IMR-90 (cell line): ENCODE measurements at regions not wholly inside any gene's neighbourhood (a gene's known extent, or its start where the extent isn't known, plus 50 kb on each side); places are given as distances from the start of the nearest gene placed in this dataset.

Experiments
- ATAC-seq: fragments of 200-7000 bp; cut with Tn5 transposase; 2 replicates; pipeline ENCODE4 v1.9.1; 2020; ENCODE audit warnings: low read depth, mild to moderate bottlenecking, moderate library complexity
- BruUV-seq: library from RNA; stranded (reverse); fragments of 400-500 nt; replicated peaks from 2 replicates; lab custom pipeline; 2021; lab: Mats Ljungman, UMichigan
- CTCF ChIA-PET: fragments of 300-600 bp; formaldehyde crosslinking; extraction: SDS; loops from one replicate; lab custom pipeline; 2021; ENCODE audit warnings: antibody characterized with exemption; lab: Yijun Ruan, JAX
- POLR2A ChIA-PET: fragments of 300-600 bp; sonication (Branson Sonifier 250); formaldehyde crosslinking; loops from one replicate; lab custom pipeline; 2022; ENCODE audit warnings: antibody characterized with exemption; ENCODE audit not compliant: unreplicated experiment; lab: Charles Lee
- DNase-seq: peaks from one replicate; pipeline ENCODE4 v3.0.0; 2013
- H2AFZ ChIP-seq: replicated peaks from 2 replicates; pipeline ENCODE3; 2013; ENCODE audit warnings: low read length, mild to moderate bottlenecking; ENCODE audit not compliant: poor library complexity
- H2AK5ac ChIP-seq: 2 replicates; pipeline ENCODE4 v1.6.1; 2013; ENCODE audit warnings: low read depth, low read length, inconsistent platforms
- H2AK9ac ChIP-seq: replicated peaks from 2 replicates; pipeline ENCODE3; 2013; ENCODE audit warnings: mild to moderate bottlenecking, low read depth, low read length, moderate library complexity; ENCODE audit not compliant: poor library complexity
- H2BK120ac ChIP-seq: 2 replicates; pipeline ENCODE4 v1.6.1; 2013; ENCODE audit warnings: low read depth, low read length, inconsistent platforms
- H2BK15ac ChIP-seq: 3 replicates; pipeline ENCODE4 v1.6.1; 2013; ENCODE audit warnings: low read depth, low read length, inconsistent platforms
- H2BK20ac ChIP-seq: 2 replicates; pipeline ENCODE4 v1.6.1; 2013; ENCODE audit warnings: low read depth, mild to moderate bottlenecking, inconsistent platforms, low read length, moderate library complexity
- H2BK5ac ChIP-seq: 2 replicates; pipeline ENCODE4 v1.6.1; 2013; ENCODE audit warnings: mild to moderate bottlenecking, low read depth, low read length, inconsistent platforms; ENCODE audit not compliant: poor library complexity, severe bottlenecking
- H3K14ac ChIP-seq: replicated peaks from 2 replicates; pipeline ENCODE4 v1.6.1; 2013; ENCODE audit warnings: low read depth, low read length, inconsistent platforms
- H3K18ac ChIP-seq: 2 replicates; pipeline ENCODE4 v1.6.1; 2013; ENCODE audit warnings: low read depth, low read length, control low read depth
- H3K23ac ChIP-seq: 2 replicates; pipeline ENCODE4 v1.6.1; 2013; ENCODE audit warnings: low read depth, low read length, inconsistent platforms
- H3K27ac ChIP-seq: 2 replicates; pipeline ENCODE4 v1.5.1; 2013; ENCODE audit warnings: mild to moderate bottlenecking, control low read depth, low read length; ENCODE audit not compliant: insufficient read depth
- H3K27me3 ChIP-seq: 2 replicates; pipeline ENCODE4 v1.6.1; 2013; ENCODE audit warnings: low read length; ENCODE audit not compliant: control insufficient read depth, insufficient read depth
- H3K36me3 ChIP-seq: 2 replicates; pipeline ENCODE4 v1.6.1; 2013; ENCODE audit warnings: low read length, mixed read lengths; ENCODE audit not compliant: control insufficient read depth, insufficient read depth
- H3K4ac ChIP-seq: 2 replicates; pipeline ENCODE4 v1.6.1; 2013; ENCODE audit warnings: low read depth, low read length, inconsistent platforms
- H3K4me1 ChIP-seq: 2 replicates; pipeline ENCODE4 v1.6.1; 2013; ENCODE audit warnings: low read length, mixed read lengths; ENCODE audit not compliant: control insufficient read depth, insufficient read depth
- H3K4me2 ChIP-seq: 2 replicates; pipeline ENCODE4 v1.6.1; 2013; ENCODE audit warnings: low read depth, mild to moderate bottlenecking, control low read depth, low read length, moderate library complexity
- H3K4me3 ChIP-seq: 2 replicates; pipeline ENCODE4 v1.5.1; 2013; ENCODE audit warnings: low read depth, mild to moderate bottlenecking, control low read depth, low read length, moderate library complexity; ENCODE audit not compliant: insufficient read depth
- H3K56ac ChIP-seq: 2 replicates; pipeline ENCODE4 v1.6.1; 2013; ENCODE audit warnings: low read length, inconsistent platforms; ENCODE audit not compliant: insufficient read depth; ENCODE audit errors: extremely low read depth
- H3K79me1 ChIP-seq, 2 experiments: 2 replicates each; pipeline ENCODE4 v1.6.1; 2013; ENCODE audit warnings: low read length in 2 of 2, inconsistent platforms in 1 of 2, low read depth in 1 of 2
- H3K9ac ChIP-seq: 2 replicates; pipeline ENCODE4 v1.6.1; 2013; ENCODE audit warnings: low read depth, low read length, control low read depth
- H3K9me1 ChIP-seq: 2 replicates; pipeline ENCODE4 v1.6.1; 2013; ENCODE audit warnings: low read length, inconsistent platforms; ENCODE audit not compliant: insufficient read depth
- H3K9me3 ChIP-seq: 2 replicates; pipeline ENCODE4 v1.6.1; 2013; ENCODE audit warnings: low read length; ENCODE audit not compliant: control insufficient read depth, insufficient read depth
- H4K20me1 ChIP-seq: 2 replicates; pipeline ENCODE4 v1.6.1; 2013; ENCODE audit warnings: low read length, inconsistent platforms; ENCODE audit not compliant: insufficient read depth
- H4K5ac ChIP-seq: 2 replicates; pipeline ENCODE4 v1.6.1; 2013; ENCODE audit warnings: mild to moderate bottlenecking, low read depth, low read length, control low read depth
- H4K8ac ChIP-seq, 2 experiments: 2 replicates each; pipeline ENCODE4 v1.6.1; 2013; ENCODE audit warnings: low read depth in 2 of 2, low read length in 2 of 2, control low read depth in 1 of 2, inconsistent platforms in 1 of 2
- H4K91ac ChIP-seq: 2 replicates; pipeline ENCODE4 v1.6.1; 2013; ENCODE audit warnings: low read depth, low read length, inconsistent platforms; ENCODE audit not compliant: insufficient read depth
- BHLHE40 ChIP-seq: fragments of 150-350 bp; IDR thresholded peaks from 2 replicates; pipeline ENCODE4 v1.6.1; 2016; ENCODE audit warnings: mild to moderate bottlenecking, low read depth, low read length
- CEBPB ChIP-seq: IDR thresholded peaks from 2 replicates; pipeline ENCODE4 v1.6.1; 2012; ENCODE audit warnings: low read depth, low read length, improper control_type of control experiment
- CHD1 ChIP-seq: IDR thresholded peaks from 2 replicates; pipeline ENCODE4 v1.6.1; 2012; ENCODE audit warnings: low read depth, low read length, improper control_type of control experiment
- FOS ChIP-seq: fragments of 150-350 bp; IDR thresholded peaks from 2 replicates; pipeline ENCODE4 v1.6.1; 2016; ENCODE audit warnings: low read depth, low read length
- MAFK ChIP-seq: IDR thresholded peaks from 2 replicates; pipeline ENCODE4 v1.6.1; 2012; ENCODE audit warnings: low read depth, low read length, improper control_type of control experiment
- MAZ ChIP-seq: IDR thresholded peaks from 2 replicates; pipeline ENCODE4 v1.6.1; 2012; ENCODE audit warnings: low read depth, mild to moderate bottlenecking, low read length, improper control_type of control experiment, moderate library complexity, borderline replicate concordance
- POLR2A ChIP-seq: IDR thresholded peaks from 2 replicates; pipeline ENCODE4 v1.6.1; 2012; ENCODE audit warnings: mild to moderate bottlenecking, low read depth, low read length
- RCOR1 ChIP-seq: IDR thresholded peaks from 2 replicates; pipeline ENCODE4 v1.6.1; 2012; ENCODE audit warnings: mild to moderate bottlenecking, low read length, improper control_type of control experiment; ENCODE audit not compliant: insufficient replicate concordance
- RFX5 ChIP-seq: IDR thresholded peaks from 2 replicates; pipeline ENCODE4 v1.8.0; 2012; ENCODE audit warnings: low read depth, mild to moderate bottlenecking, low read length, moderate library complexity
- WGBS, 2 experiments: methylation state at CpG; one replicate each; pipeline versions ENCODE4 v1.1.5 to v1.1.7; 2013; ENCODE audit warnings: missing lambda C conversion rate in 2 of 2; ENCODE audit not compliant: insufficient read length in 1 of 2; ENCODE audit errors: extremely low coverage in 2 of 2; 5-methylcytosine and 5-hydroxymethylcytosine counted together
- dilution Hi-C: fragments of 300-500 bp; cut with HindIII; formaldehyde crosslinking; loops from one replicate; pipeline ENCODE4 v1.14.3; 2018; ENCODE audit warnings: low sequenced_read_pairs; ENCODE audit not compliant: unreplicated experiment
- in situ Hi-C: fragments of 300-500 bp; cut with MboI; formaldehyde crosslinking; loops from 3 replicates; pipeline ENCODE4 v1.14.3; 2019; ENCODE audit warnings: low sequenced_read_pairs, inconsistent platforms, mixed read lengths
- intact Hi-C: fragments of 100-400 bp; cut with micrococcal nuclease; formaldehyde crosslinking; loops from 2 replicates; pipeline ENCODE4 v1.10.0; 2022
- TF ChIP-seq, protein P1 (sequence below): conservative IDR thresholded peaks from 2 replicates; pipeline ENCODE4 v1.5.1; 2012; ENCODE audit warnings: mild to moderate bottlenecking, low read depth, low read length, improper control_type of control experiment

DNA sequence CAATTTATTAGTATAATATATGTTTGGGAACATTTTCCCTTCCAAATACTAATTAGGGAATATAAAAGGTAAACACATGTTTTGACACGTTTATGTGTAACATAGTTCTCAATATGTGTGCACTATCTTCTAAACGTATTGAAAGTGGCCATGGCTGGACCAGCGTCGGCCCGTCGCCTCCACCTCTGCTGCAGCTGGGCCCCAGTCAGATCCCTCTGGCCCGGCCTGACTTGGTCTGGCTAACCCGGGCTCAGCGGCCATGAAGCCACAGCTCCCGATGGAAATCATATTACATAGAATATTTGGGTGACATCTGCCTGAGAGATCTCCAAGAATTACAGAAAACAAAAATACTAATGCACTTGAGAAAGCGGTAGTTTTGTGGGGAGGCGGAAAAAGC, 474.4 kb upstream of the CDH2 start:
- dilution Hi-C loops: no loop called here
- Histone ChIP-seq H3K23ac (no peak overlapping the region), H3K4me2 (no peak overlapping the region), H3K18ac (no peak overlapping the region), H4K91ac (no peak overlapping the region), H2AK9ac (no peak overlapping the region), H3K79me1 (no peaks in the 10 kb centered on the region), H3K9me3 (no peaks in the 10 kb centered on the region; the same call in 1 of the 2 replicates), H2BK5ac (no peak overlapping the region), H3K9ac (no peak overlapping the region), H3K4ac (no peak overlapping the region), H3K14ac (no peak overlapping the region), H3K56ac (no peak overlapping the region), H3K36me3 (no peaks in the 10 kb centered on the region), H2BK120ac (no peak overlapping the region), H4K5ac (no peak overlapping the region), H3K4me1 (no peaks in the 10 kb centered on the region), H4K20me1 (no peaks in the 10 kb centered on the region), H2AK5ac (no peak overlapping the region), H3K9me1 (no peaks in the 10 kb centered on the region), H4K8ac (no peak overlapping the region), H2BK20ac (no peak overlapping the region), H2AFZ (no peak overlapping the region), H3K27ac (no peak overlapping the region), H3K27me3 (no peaks in the 10 kb centered on the region), H3K4me3 (no peak overlapping the region), H2BK15ac (no peak overlapping the region)
- ATAC-seq: no peak
- intact Hi-C loops: no loop called here
- POLR2A ChIA-PET: no interaction called here
- CTCF ChIA-PET: no interaction called here
- in situ Hi-C loops: no loop called here
- no peak for DNase-seq
- TF ChIP-seq BHLHE40: no peak
- no peak for TF ChIP-seq MAFK
- no peak for TF ChIP-seq CHD1
- no peak for TF ChIP-seq MAZ
- TF ChIP-seq FOS: no peak
- TF ChIP-seq RFX5: no peak
- no peak for TF ChIP-seq CEBPB
- no peak for TF ChIP-seq RCOR1
- TF ChIP-seq, protein P1, sequence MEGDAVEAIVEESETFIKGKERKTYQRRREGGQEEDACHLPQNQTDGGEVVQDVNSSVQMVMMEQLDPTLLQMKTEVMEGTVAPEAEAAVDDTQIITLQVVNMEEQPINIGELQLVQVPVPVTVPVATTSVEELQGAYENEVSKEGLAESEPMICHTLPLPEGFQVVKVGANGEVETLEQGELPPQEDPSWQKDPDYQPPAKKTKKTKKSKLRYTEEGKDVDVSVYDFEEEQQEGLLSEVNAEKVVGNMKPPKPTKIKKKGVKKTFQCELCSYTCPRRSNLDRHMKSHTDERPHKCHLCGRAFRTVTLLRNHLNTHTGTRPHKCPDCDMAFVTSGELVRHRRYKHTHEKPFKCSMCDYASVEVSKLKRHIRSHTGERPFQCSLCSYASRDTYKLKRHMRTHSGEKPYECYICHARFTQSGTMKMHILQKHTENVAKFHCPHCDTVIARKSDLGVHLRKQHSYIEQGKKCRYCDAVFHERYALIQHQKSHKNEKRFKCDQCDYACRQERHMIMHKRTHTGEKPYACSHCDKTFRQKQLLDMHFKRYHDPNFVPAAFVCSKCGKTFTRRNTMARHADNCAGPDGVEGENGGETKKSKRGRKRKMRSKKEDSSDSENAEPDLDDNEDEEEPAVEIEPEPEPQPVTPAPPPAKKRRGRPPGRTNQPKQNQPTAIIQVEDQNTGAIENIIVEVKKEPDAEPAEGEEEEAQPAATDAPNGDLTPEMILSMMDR: no peak
- TF ChIP-seq POLR2A: no peak
- WGBS, 2 experiments: no CpG with 5 or more reads among the region's 12 CpGs
- no TSS peak for BruUV-seq
